LNCAP (cell line): ENCODE measurements at regions not wholly inside any gene's neighbourhood (a gene's known extent, or its start where the extent isn't known, plus 50 kb on each side); places are given as distances from the start of the nearest gene placed in this dataset.

Experiments
- CTCF ChIP-seq: fragments of 450-650 bp; IDR thresholded peaks from 2 replicates; pipeline ENCODE4 v1.5.1; 2017; ENCODE audit warnings: mild to moderate bottlenecking

- no peak for TF ChIP-seq CTCF
Measured at GRCh38 chr12:92432724-92433441, 269.9 kb upstream of the PLEKHG7 start.

- TF ChIP-seq CTCF = no peak
Measured at GRCh38 chr12:92431146-92431545, 271.6 kb upstream of the PLEKHG7 start.

- TF ChIP-seq CTCF = no peak
Measured at GRCh38 chr12:92426332-92426731, 276.5 kb upstream of the PLEKHG7 start.

- no peak for TF ChIP-seq CTCF
Measured at GRCh38 chr12:92425165-92425564, 277.6 kb upstream of the PLEKHG7 start.

GRCh38 chr12:92424338-92424737 lies 278.5 kb upstream of the PLEKHG7 start:
- TF ChIP-seq CTCF = no peak

- TF ChIP-seq CTCF = no peak
Measured at GRCh38 chr12:92421701-92422100, 276.1 kb upstream of the BTG1 start.

GRCh38 chr12:92421042-92421441 lies 275.4 kb upstream of the BTG1 start:
- TF ChIP-seq CTCF = no peak

- no peak for TF ChIP-seq CTCF
Measured at GRCh38 chr12:92419201-92419600, 273.6 kb upstream of the BTG1 start.
